ENCODE measurements at regions not wholly inside any gene's neighbourhood (a gene's known extent, or its start where the extent isn't known, plus 50 kb on each side); places are given as distances from the start of the nearest gene placed in this dataset.

DNA sequence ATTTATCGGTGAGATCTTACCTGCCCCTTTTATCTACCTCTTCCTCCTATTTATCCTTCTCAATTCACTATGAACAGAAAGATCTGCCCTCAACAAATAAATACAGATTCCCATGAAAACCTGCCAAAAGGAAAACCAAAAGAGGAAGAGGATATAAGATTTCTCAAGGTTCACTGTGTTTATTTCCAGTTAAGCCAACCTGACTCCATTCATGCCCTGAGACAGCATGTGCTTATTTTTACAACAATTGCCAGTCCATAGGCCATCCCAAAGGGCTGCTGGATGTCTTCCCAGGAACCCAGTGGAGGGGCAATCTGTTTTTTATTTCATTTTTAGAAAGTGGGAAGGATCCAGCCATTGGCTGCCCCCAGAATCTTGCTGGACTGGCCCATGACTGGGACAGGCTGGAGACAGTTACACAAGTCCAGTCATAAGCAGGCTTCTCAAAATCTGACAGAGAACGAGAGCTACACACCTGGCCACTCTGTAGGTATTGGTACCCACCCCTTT is 209.1 kb downstream of the IRS2 start:
- Histone ChIP-seq H2BK12ac (ENCODE audit: low read length) (no peak overlapping the region), H3K4ac (ENCODE audit: low read length) (no peak overlapping the region), H2BK120ac (ENCODE audit: low read depth, low read length) (no peak overlapping the region), H3K4me1 (ENCODE audit: control insufficient read depth in 2 of 2, insufficient read depth in 1 of 2, low read depth in 1 of 2, low read length in 2 of 2) (no peaks in the 10 kb centered on the region), H3K14ac (ENCODE audit: low read length) (no peak overlapping the region), H3K79me1 (ENCODE audit: low read depth, low read length) (no peaks in the 10 kb centered on the region), H3K4me2 (ENCODE audit: insufficient read depth, low read length, poor library complexity, severe bottlenecking) (no peak overlapping the region), H2BK15ac (ENCODE audit: low read length) (no peak overlapping the region), H4K91ac (ENCODE audit: low read depth, low read length, poor library complexity) (no peak overlapping the region), H3K27me3 (ENCODE audit: control insufficient read depth in 3 of 3, insufficient read depth in 3 of 3, low read depth in 1 of 3, low read length in 3 of 3) (peaks cover 0 to 6% (median 0%) of the 10 kb centered on the region in 3 experiments), H3K27ac (replicated peaks; ENCODE audit: low read length) (no peak overlapping the region), H3K18ac (ENCODE audit: low read length) (no peak overlapping the region), H3K9ac (ENCODE audit: low read depth, low read length, poor library complexity) (no peak overlapping the region), H3K9me3 (replicated peaks in 1 of 2; ENCODE audit: control insufficient read depth in 2 of 2, insufficient read depth in 1 of 2, low read depth in 1 of 2, low read length in 2 of 2) (no peaks in the 10 kb centered on the region), H3K23ac (ENCODE audit: low read depth, low read length, poor library complexity) (no peak overlapping the region), H3K4me3 (ENCODE audit: low read length in 2 of 2) (no peak overlapping the region), H2AK5ac (ENCODE audit: low read depth, low read length) (no peak overlapping the region), H2AFZ (ENCODE audit: low read length) (no peak overlapping the region), H4K8ac (ENCODE audit: low read depth, low read length) (no peak overlapping the region), H2BK5ac (ENCODE audit: low read length) (no peak overlapping the region), H3K36me3 (replicated peaks in 1 of 2; ENCODE audit: control insufficient read depth in 2 of 2, insufficient read depth in 2 of 2, low read length in 2 of 2) (no peaks in the 10 kb centered on the region)
- no peak for DNase-seq (ENCODE audit: low spot score)
- WGBS, 2 donors (ENCODE audit: extremely low coverage in 2 of 2, insufficient read length in 2 of 2, insufficient replicate concordance in 1 of 2): no CpG with 5 or more reads among the region's 2 CpGs

DNA sequence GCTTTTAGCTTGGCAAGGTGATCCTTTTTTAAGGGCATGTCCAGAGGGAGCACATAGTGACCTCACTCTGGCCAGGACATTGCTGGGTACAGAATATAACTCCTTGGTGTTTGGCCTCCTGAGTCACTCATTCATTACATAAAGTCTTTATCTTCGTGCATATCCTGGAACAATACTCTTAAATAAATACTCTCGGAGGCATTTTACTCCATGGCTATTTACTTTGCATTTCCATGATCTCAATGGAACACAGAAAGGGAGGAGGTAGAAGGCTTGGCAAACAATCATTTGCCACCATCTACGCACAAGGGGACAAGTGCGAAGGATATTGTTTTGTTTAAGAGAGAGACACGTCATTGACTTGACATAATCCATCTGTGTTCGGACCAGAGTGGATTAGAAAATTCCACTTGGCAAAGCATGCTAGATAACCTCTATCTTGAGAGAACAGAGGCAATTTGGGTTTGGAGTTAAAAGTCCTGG is 210.0 kb downstream of the IRS2 start:
- no CpG with 5 or more reads among the region's 6 CpGs for WGBS, 2 donors (ENCODE audit: extremely low coverage in 2 of 2, insufficient read length in 2 of 2, insufficient replicate concordance in 1 of 2)
- H3K27ac ChIP-seq (replicated peaks; ENCODE audit: low read length): no peak overlapping the region
- peaks cover 0 to 6% (median 0%) of the 10 kb centered on the region in 3 experiments for H3K27me3 ChIP-seq (ENCODE audit: control insufficient read depth in 3 of 3, insufficient read depth in 3 of 3, low read depth in 1 of 3, low read length in 3 of 3)
- H2BK5ac ChIP-seq (ENCODE audit: low read length): no peak overlapping the region
- H3K4me3 ChIP-seq (ENCODE audit: low read length in 2 of 2): no peak overlapping the region
- H3K4me1 ChIP-seq (ENCODE audit: control insufficient read depth in 2 of 2, insufficient read depth in 1 of 2, low read depth in 1 of 2, low read length in 2 of 2): no peaks in the 10 kb centered on the region
- no peak overlapping the region for H2AFZ ChIP-seq (ENCODE audit: low read length)
- no peak overlapping the region for H2BK15ac ChIP-seq (ENCODE audit: low read length)
- no peak overlapping the region for H3K18ac ChIP-seq (ENCODE audit: low read length)
- H3K14ac ChIP-seq (ENCODE audit: low read length): no peak overlapping the region
- no peak overlapping the region for H3K4me2 ChIP-seq (ENCODE audit: insufficient read depth, low read length, poor library complexity, severe bottlenecking)
- no peak overlapping the region for H2BK12ac ChIP-seq (ENCODE audit: low read length)
- H3K4ac ChIP-seq (ENCODE audit: low read length): no peak overlapping the region
- no peaks in the 10 kb centered on the region for H3K79me1 ChIP-seq (ENCODE audit: low read depth, low read length)
- H3K9me3 ChIP-seq (replicated peaks in 1 of 2; ENCODE audit: control insufficient read depth in 2 of 2, insufficient read depth in 1 of 2, low read depth in 1 of 2, low read length in 2 of 2): no peaks in the 10 kb centered on the region
- H2BK120ac ChIP-seq (ENCODE audit: low read depth, low read length): no peak overlapping the region
- no peak overlapping the region for H3K23ac ChIP-seq (ENCODE audit: low read depth, low read length, poor library complexity)
- H4K8ac ChIP-seq (ENCODE audit: low read depth, low read length): no peak overlapping the region
- no peak overlapping the region for H2AK5ac ChIP-seq (ENCODE audit: low read depth, low read length)
- H4K91ac ChIP-seq (ENCODE audit: low read depth, low read length, poor library complexity): no peak overlapping the region
- H3K36me3 ChIP-seq (replicated peaks in 1 of 2; ENCODE audit: control insufficient read depth in 2 of 2, insufficient read depth in 2 of 2, low read length in 2 of 2): no peaks in the 10 kb centered on the region
- no peak for DNase-seq (ENCODE audit: low spot score)
- H3K9ac ChIP-seq (ENCODE audit: low read depth, low read length, poor library complexity): no peak overlapping the region

DNA sequence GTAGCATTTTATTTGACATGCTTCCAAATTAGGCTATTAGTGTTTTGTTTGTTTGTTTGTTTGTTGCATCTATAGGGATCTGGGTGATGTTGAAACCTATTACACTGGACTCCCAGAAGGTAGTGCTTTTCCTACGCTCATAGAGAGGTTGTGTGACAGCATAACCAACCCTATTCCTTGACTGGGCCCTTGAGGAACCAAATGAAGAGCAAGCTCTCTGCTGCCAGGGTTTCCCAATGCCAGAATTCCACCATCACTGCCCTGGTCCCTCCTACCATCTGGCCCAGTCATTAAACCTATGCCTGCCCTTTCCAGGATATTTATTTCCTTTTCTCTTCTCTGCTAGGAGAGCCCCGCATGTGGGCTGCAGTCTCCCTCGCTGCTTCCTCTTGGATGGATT is 210.6 kb downstream of the IRS2 start:
- Histone ChIP-seq H2AFZ (ENCODE audit: low read length) (no peak overlapping the region), H2BK5ac (ENCODE audit: low read length) (no peak overlapping the region), H4K8ac (ENCODE audit: low read depth, low read length) (no peak overlapping the region), H3K27ac (replicated peaks; ENCODE audit: low read length) (no peak overlapping the region), H2BK15ac (ENCODE audit: low read length) (no peak overlapping the region), H3K79me1 (ENCODE audit: low read depth, low read length) (no peaks in the 10 kb centered on the region), H4K91ac (ENCODE audit: low read depth, low read length, poor library complexity) (no peak overlapping the region), H3K27me3 (ENCODE audit: control insufficient read depth in 3 of 3, insufficient read depth in 3 of 3, low read depth in 1 of 3, low read length in 3 of 3) (peaks cover 0 to 6% (median 0%) of the 10 kb centered on the region in 3 experiments), H3K23ac (ENCODE audit: low read depth, low read length, poor library complexity) (no peak overlapping the region), H2AK5ac (ENCODE audit: low read depth, low read length) (no peak overlapping the region), H3K4me1 (ENCODE audit: control insufficient read depth in 2 of 2, insufficient read depth in 1 of 2, low read depth in 1 of 2, low read length in 2 of 2) (no peaks in the 10 kb centered on the region), H3K18ac (ENCODE audit: low read length) (no peak overlapping the region), H3K14ac (ENCODE audit: low read length) (no peak overlapping the region), H3K4me2 (ENCODE audit: insufficient read depth, low read length, poor library complexity, severe bottlenecking) (no peak overlapping the region), H3K4me3 (ENCODE audit: low read length in 2 of 2) (no peak overlapping the region), H3K36me3 (replicated peaks in 1 of 2; ENCODE audit: control insufficient read depth in 2 of 2, insufficient read depth in 2 of 2, low read length in 2 of 2) (no peaks in the 10 kb centered on the region), H2BK120ac (ENCODE audit: low read depth, low read length) (no peak overlapping the region), H2BK12ac (ENCODE audit: low read length) (no peak overlapping the region), H3K9ac (ENCODE audit: low read depth, low read length, poor library complexity) (no peak overlapping the region), H3K4ac (ENCODE audit: low read length) (no peak overlapping the region), H3K9me3 (replicated peaks in 1 of 2; ENCODE audit: control insufficient read depth in 2 of 2, insufficient read depth in 1 of 2, low read depth in 1 of 2, low read length in 2 of 2) (no peaks in the 10 kb centered on the region)
- WGBS, 2 donors (ENCODE audit: extremely low coverage in 2 of 2, insufficient read length in 2 of 2, insufficient replicate concordance in 1 of 2): no CpG with 5 or more reads among the region's 3 CpGs
- DNase-seq (ENCODE audit: low spot score): no peak

DNA sequence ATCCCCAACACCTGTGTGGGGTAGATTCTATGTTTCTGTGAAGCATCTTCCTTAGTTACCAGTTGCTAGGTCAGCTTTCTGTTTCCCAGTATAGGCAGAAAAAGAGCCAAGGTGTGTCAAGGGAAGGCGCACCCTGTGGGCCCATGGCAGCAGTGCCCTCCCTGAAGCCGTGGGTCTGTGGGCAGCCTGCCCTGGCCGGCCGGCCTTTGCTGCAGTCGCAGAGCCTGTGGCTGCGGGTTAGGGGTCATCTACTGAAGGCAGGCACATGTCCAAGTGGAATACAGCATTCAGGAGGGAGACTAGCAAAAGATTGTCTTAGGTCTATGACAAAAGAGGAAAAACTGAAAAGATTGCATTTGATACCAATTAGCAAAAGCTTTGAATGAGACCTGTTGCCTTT is 214.0 kb downstream of the IRS2 start:
- Histone ChIP-seq H2AFZ (ENCODE audit: low read length) (no peak overlapping the region), H4K8ac (ENCODE audit: low read depth, low read length) (no peak overlapping the region), H2AK5ac (ENCODE audit: low read depth, low read length) (no peak overlapping the region), H3K9me3 (replicated peaks in 1 of 2; ENCODE audit: control insufficient read depth in 2 of 2, insufficient read depth in 1 of 2, low read depth in 1 of 2, low read length in 2 of 2) (no peaks in the 10 kb centered on the region), H3K27me3 (ENCODE audit: control insufficient read depth in 3 of 3, insufficient read depth in 3 of 3, low read depth in 1 of 3, low read length in 3 of 3) (peaks cover 0 to 6% (median 0%) of the 10 kb centered on the region in 3 experiments), H2BK12ac (ENCODE audit: low read length) (no peak overlapping the region), H3K18ac (ENCODE audit: low read length) (no peak overlapping the region), H3K23ac (ENCODE audit: low read depth, low read length, poor library complexity) (no peak overlapping the region), H3K4me3 (ENCODE audit: low read length in 2 of 2) (no peak overlapping the region), H4K91ac (ENCODE audit: low read depth, low read length, poor library complexity) (no peak overlapping the region), H3K79me1 (ENCODE audit: low read depth, low read length) (no peaks in the 10 kb centered on the region), H3K27ac (replicated peaks; ENCODE audit: low read length) (no peak overlapping the region), H3K9ac (ENCODE audit: low read depth, low read length, poor library complexity) (no peak overlapping the region), H3K36me3 (replicated peaks in 1 of 2; ENCODE audit: control insufficient read depth in 2 of 2, insufficient read depth in 2 of 2, low read length in 2 of 2) (no peaks in the 10 kb centered on the region), H2BK5ac (ENCODE audit: low read length) (no peak overlapping the region), H2BK120ac (ENCODE audit: low read depth, low read length) (no peak overlapping the region), H3K4me2 (ENCODE audit: insufficient read depth, low read length, poor library complexity, severe bottlenecking) (no peak overlapping the region), H2BK15ac (ENCODE audit: low read length) (no peak overlapping the region), H3K14ac (ENCODE audit: low read length) (no peak overlapping the region), H3K4ac (ENCODE audit: low read length) (no peak overlapping the region), H3K4me1 (ENCODE audit: control insufficient read depth in 2 of 2, insufficient read depth in 1 of 2, low read depth in 1 of 2, low read length in 2 of 2) (no peaks in the 10 kb centered on the region)
- WGBS, 2 donors (ENCODE audit: extremely low coverage in 2 of 2, insufficient read length in 2 of 2, insufficient replicate concordance in 1 of 2): no CpG with 5 or more reads among the region's 6 CpGs
- no peak for DNase-seq (ENCODE audit: low spot score)

All from neuronal stem cell (in vitro differentiated cells).